ENCODE measurements at regions not wholly inside any gene's neighbourhood (a gene's known extent, or its start where the extent isn't known, plus 50 kb on each side); places are given as distances from the start of the nearest gene placed in this dataset.

DNA sequence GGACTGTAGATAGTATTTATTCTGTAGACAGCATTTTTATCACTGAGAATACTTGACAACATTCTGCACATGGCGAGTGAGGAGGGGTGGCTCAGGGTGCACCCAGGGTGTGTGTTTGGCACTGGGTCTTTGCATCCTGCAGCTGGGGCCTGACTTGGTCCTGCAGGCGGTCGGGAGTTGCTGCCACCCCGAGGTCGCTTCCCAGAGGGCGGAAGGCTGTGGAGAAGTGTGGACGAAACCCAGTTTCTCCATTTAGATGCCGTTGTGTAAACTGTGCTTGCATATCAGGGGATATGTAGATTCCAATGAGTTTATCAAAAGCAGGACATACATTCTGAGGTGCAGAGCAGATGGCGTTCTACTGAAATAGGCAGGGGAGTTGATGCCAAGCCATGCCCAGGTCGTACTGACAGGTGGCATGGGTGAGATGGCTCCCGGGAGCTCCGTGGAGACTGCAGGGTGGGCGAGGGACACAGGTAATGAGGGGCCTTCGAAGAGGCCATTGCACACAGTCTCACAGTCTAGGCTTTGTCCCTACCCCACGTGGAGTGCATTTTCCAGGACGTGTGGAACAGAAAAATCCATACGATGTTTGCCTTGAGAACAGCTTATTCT is 74.5 kb downstream of the RTP5 start:
- TF ChIP-seq ARNT (IDR thresholded peaks at IDR 0.05), result no peak
- TF ChIP-seq SP1 (IDR thresholded peaks at IDR 0.05), result no peak
- TF ChIP-seq BHLHE40 (IDR thresholded peaks at IDR 0.05; ENCODE audit: borderline replicate concordance), result no peak
- no peak for TF ChIP-seq ZNF384 (IDR thresholded peaks at IDR 0.05)
- no peak for TF ChIP-seq ELF4 (IDR thresholded peaks at IDR 0.05)
- no peak for TF ChIP-seq FOXM1 (IDR thresholded peaks at IDR 0.05; ENCODE audit: borderline replicate concordance)
- TF ChIP-seq FOXA1 (IDR thresholded peaks at IDR 0.05), result no peak
- TF ChIP-seq SUZ12 (IDR thresholded peaks at IDR 0.05), result no peak
- no peak for TF ChIP-seq TARDBP (IDR thresholded peaks at IDR 0.05)
- no peak for TF ChIP-seq FOXK2 (IDR thresholded peaks at IDR 0.05)
- TF ChIP-seq LEF1 (IDR thresholded peaks at IDR 0.05; ENCODE audit: borderline replicate concordance), result no peak
- no peak for TF ChIP-seq CTBP1 (IDR thresholded peaks at IDR 0.05; ENCODE audit: borderline replicate concordance)
- TF ChIP-seq NFRKB (IDR thresholded peaks at IDR 0.05), result no peak
- TF ChIP-seq L3MBTL2 (conservative IDR thresholded peaks at IDR 0.05), result no peak

Data from HEK293T (cell line).